ENCODE measurements at regions not wholly inside any gene's neighbourhood (a gene's known extent, or its start where the extent isn't known, plus 50 kb on each side); places are given as distances from the start of the nearest gene placed in this dataset.

- no peak for DNase-seq (ENCODE audit: low spot score)
Observed at GRCh38 chr11:80849253-80849652, 1408.4 kb upstream of the TENM4 start.

DNA sequence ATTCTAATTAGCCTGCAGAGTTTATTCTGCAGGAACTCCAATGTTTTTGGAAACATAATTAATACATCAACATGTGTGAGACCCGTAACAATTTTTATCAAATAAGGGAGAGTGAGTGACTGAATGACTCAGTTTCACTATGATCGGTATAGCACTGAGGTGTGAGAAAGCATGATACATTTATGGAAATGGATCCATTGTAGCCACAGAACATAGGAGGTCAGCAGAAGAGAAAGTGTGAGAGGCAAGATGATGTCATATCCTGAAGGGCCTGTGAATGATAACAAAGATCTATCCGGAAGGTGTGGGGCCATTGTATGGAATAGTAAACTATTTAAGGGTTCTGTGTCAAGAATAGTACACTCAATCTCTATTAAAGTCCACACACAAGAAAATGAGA is 1406.1 kb upstream of the TENM4 start:
- no peak for DNase-seq (ENCODE audit: low spot score)

GRCh38 chr11:80846442-80846841 is 1405.6 kb upstream of the TENM4 start:
- DNase-seq (ENCODE audit: low spot score) = no peak

DNA sequence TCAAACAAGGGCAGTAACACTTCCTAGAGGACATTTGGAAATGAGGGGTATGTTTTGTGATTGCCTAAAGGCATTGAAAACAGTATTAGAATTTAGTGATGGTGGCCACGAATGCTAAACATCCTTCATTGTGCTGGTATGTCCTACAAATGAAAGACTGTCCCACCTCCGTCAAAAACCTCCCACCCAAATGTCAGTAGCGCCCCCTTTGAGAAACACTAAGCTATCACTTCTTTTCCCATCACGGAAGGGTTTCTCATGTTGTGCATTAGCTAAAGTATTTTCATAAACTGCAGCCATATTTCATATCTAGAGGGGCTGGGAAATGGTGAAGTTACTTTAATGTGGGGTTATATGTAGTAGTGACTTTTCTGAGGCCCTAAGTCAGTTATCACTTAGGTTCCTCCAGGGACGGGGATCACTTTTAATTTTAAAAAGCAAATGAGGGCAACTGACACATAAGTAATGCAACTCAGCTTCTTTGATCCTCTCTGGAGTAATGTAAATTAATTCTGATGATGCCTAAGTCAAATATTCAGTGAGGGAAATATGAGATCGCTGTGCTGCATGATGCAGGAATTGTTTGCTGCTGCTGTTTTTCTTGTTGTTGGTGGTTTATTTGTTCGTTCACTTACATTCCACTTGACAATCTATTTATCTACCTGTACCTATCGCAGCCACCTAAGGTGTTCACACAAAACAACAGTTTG is 1403.4 kb upstream of the TENM4 start:
- DNase-seq (ENCODE audit: low spot score) = no peak

- DNase-seq (ENCODE audit: low spot score) = no peak
Observed at GRCh38 chr11:80843266-80843974, 1402.6 kb upstream of the TENM4 start.

DNA sequence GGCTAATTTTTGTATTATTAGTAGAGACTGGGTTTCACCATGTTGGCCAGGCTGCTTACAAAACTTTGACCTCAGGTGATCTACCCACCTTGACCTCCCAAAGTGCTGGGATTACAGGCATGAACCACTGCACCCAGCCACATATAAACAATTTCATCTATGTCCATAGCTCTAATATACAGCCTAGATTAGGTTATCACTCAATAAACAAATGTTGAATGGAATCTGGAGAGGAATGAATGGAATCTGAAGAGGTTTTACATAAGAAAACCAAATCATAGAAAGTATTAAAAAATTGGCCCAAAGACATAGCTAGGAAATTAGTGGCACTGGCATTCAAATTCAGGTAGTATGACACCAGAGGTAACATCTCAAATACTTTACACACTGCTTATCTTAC is 1401.4 kb upstream of the TENM4 start:
- no peak for DNase-seq (ENCODE audit: low spot score)

GRCh38 chr11:80841675-80842074 is 1400.8 kb upstream of the TENM4 start:
- DNase-seq (ENCODE audit: low spot score) = no peak

DNA sequence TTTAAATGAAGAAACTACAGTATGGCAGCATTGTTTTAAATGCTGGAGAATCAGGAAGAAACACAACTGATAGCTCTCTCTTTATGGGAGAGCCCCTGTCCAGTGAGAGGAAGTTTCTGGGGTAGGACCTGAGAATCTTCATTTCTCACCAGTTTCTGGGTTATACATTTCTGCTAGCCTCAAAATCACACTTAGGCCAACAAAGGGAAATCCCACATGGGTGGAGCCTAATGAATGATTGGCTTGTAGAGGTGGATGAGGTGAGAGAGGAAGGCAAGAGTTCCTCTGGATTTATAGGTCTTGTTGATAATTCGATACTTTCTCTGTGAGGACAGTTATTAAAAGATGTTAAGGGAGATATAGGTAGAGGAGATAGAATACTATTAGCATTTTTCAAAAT is 1397.3 kb upstream of the TENM4 start:
- no peak for DNase-seq (ENCODE audit: low spot score)

GRCh38 chr11:80837051-80837450 is 1396.2 kb upstream of the TENM4 start:
- no peak for DNase-seq (ENCODE audit: low spot score)

GRCh38 chr11:80831374-80831773 is 1390.5 kb upstream of the TENM4 start:
- DNase-seq (ENCODE audit: low spot score) = no peak

DNA sequence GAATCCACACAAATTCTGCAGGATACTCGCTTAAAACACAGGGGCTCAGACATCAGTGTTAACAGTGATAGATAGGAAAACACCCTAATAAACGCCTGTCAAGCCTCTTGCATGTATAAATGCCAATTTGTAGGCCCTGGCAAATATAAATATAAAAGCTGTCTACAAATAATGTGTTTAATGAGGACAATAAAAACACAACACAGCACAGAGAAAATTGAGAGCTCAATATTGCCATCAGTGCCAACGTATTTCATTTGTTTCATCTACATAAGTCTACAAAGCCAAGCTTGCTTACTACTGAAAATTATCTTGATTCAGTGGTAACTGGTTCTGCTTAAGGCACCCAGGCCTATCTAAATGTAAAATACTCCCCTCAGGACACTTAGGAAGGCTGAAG is 1387.0 kb upstream of the TENM4 start:
- DNase-seq (ENCODE audit: low spot score) = no peak

- no peak for DNase-seq (ENCODE audit: low spot score)
Observed at GRCh38 chr11:80826808-80827207, 1386.0 kb upstream of the TENM4 start.

DNA sequence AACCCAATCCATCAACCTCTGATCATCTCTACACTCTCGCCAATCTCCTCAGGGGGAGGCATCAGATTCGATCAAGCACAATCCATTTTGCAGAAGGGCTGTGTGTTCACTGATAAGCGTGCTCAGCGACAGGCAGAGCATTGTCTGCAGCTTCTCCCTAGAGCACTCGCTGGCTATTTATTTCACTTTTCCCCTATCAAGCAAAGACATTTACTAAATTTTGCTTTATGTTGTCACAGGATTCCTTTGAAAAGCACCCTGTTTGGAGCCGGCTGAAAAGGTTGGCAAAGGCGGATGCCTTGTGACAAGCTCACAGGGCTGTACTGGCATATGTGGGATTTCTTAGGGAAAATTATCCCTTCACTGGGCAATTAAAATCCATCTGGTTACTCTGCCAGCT is 1381.5 kb upstream of the TENM4 start:
- DNase-seq (ENCODE audit: low spot score) = no peak

GRCh38 chr11:80819271-80819670 is 1378.4 kb upstream of the TENM4 start:
- DNase-seq (ENCODE audit: low spot score) = no peak

GRCh38 chr11:80816966-80817365 is 1376.1 kb upstream of the TENM4 start:
- no peak for DNase-seq (ENCODE audit: low spot score)

DNA sequence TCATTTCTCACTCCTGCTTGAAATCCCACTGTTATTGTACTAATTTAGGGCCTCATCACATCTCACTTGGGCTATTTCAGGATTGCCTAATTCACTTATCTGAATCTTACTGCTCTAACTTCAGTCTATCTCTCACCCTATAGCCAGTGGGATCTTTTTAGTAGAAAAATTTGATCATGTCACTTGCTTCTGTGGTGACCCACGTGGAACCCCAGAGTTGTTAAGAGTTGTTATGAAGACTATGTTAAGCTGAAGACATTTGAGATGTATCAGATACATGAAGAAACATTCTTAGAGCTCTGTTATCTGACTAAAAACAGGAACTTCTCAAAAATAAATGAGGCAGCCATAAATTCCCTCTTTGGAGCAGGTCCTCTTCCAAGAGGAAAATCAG is 1375.6 kb upstream of the TENM4 start:
- DNase-seq (ENCODE audit: low spot score) = no peak

DNA sequence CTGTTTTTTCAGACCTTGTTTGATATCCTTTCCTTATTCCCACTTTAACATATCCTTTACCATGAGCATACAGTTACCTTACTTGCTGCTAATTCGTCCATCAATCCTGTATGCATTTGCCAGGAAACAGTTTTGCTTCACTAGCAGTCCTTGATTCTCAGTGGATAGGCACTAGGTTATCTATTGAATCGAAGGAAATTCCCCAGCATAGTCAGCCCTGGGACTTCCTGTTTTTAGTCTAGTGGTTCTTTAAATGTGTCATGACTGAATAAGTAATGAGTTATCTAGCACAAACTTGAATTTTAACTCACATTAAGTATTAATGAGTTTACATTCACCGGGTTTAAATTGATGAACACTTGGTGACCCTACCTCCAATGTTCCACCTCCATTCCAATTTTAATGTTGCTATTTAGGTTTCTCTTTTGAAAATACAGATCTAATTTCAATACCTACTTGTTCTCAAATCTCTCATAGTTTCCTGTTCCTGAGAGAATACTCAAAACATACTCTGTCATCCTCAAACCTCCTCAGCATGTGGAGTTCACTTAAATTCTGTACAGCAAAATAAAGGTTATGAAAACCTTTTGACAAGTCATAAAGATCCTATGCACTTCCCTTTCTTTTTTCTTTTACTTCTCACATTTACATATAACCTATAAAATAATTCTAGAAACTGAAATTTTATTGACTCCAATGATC is 1375.1 kb upstream of the TENM4 start:
- DNase-seq (ENCODE audit: low spot score) = no peak

DNA sequence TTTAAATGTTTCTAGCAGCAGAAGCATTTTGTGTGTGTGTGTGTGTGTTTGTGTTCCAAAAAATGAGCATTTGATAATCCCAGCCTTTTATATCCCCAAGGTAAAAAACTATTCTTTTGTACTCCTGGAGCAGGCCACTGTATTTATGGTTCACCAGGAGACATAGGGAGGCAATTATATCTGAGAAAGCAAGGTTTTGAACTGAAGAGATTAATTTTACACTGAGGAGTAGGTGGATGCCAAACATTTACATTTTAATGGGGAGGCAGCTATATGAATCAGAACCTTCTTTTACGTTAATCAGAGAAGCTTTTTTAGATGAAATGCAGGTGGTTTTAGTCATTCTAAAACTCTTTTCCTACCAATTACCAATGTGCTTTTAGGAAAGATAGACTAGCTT is 1374.0 kb upstream of the TENM4 start:
- no peak for DNase-seq (ENCODE audit: low spot score)

- DNase-seq (ENCODE audit: low spot score) = no peak
Observed at GRCh38 chr11:80810695-80811094, 1369.9 kb upstream of the TENM4 start.

DNA sequence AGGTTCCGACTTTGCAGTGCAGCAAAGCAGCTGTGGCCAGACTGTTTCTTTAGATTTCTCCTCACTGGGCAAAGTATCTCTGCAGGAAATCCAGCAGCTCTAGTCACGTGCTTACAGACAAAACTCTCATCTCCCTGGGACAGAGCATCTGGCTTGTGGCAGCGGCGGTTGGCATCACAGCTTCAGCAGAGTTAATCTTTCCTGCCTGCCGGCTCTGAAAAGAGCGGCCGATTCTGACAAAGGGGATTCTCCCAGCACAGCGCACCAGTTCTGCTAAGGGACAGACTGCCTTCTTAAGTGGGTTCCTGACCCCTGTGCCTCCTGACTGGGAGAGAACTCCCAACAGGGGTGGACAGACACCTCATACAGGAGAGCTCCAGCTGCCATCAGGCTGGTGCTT is 1357.3 kb upstream of the TENM4 start:
- no peak for DNase-seq (ENCODE audit: low spot score)

- DNase-seq (ENCODE audit: low spot score) = no peak
Observed at GRCh38 chr11:80783561-80783960, 1342.7 kb upstream of the TENM4 start.

GRCh38 chr11:80782135-80782885 is 1341.5 kb upstream of the TENM4 start:
- DNase-seq (ENCODE audit: low spot score) = no peak
